Adrenal gland (tissue), 9 donors: ENCODE measurements at regions not wholly inside any gene's neighbourhood (a gene's known extent, or its start where the extent isn't known, plus 50 kb on each side); places are given as distances from the start of the nearest gene placed in this dataset.

Experiments used
- DNase-seq, 7 donors: peaks; one replicate each; pipeline ENCODE4 v3.0.0-alpha.2; 2019 to 2020
- H3K27ac ChIP-seq, 5 donors: fragments of 200-600 bp; sonication (generic) in 4 of 5; 1 replicate in 3 of 5; 2 replicates in 2 of 5; pipeline versions ENCODE4 v1.5.1 to v1.8.0; 2016 to 2020; ENCODE audit warnings: mild to moderate bottlenecking in 1 of 5
- H3K27me3 ChIP-seq: fragments of 200-600 bp; 2 replicates; pipeline ENCODE4 v1.8.0; 2021
- H3K36me3 ChIP-seq, 2 donors: fragments of 200-600 bp; replicated peaks in 1 of 2; 1 replicate in 1 of 2; 2 replicates in 1 of 2; pipeline versions ENCODE4 v1.5.1 to v1.8.0; 2018 to 2022
- H3K4me1 ChIP-seq, 2 donors: fragments of 200-600 bp; replicated peaks in 1 of 2; 1 replicate in 1 of 2; 2 replicates in 1 of 2; pipeline versions ENCODE4 v1.5.1 to v1.8.0; 2018 to 2021
- H3K4me3 ChIP-seq, 4 donors: fragments of 200-600 bp; sonication (generic) in 3 of 4; one replicate each; pipeline ENCODE4 v1.5.1; 2016 to 2018
- H3K9me3 ChIP-seq, 3 donors: fragments of 200-600 bp; sonication (generic) in 1 of 3; replicated peaks in 1 of 3; 1 replicate in 2 of 3; 2 replicates in 1 of 3; pipeline versions ENCODE4 v1.5.1 to v1.8.0; 2016 to 2021
- POLR2A ChIP-seq, 2 donors: fragments of 450-650 bp; IDR thresholded peaks; one replicate each; pipeline ENCODE4 v1.6.1; 2017; ENCODE audit warnings: antibody characterized with exemption in 2 of 2, mild to moderate bottlenecking in 2 of 2, moderate library complexity in 1 of 2
- WGBS, 4 donors: extraction: QIAGEN DNeasy Blood & Tissue Kit in 2 of 4; methylation state at CpG; one replicate each; pipeline versions ENCODE4 v1.1.5 to v1.1.7; 2013 to 2017; 5-methylcytosine and 5-hydroxymethylcytosine counted together
- intact Hi-C, 2 donors: fragments of 100-400 bp; cut with DNase I; formaldehyde crosslinking; loops; one replicate each; pipeline versions ENCODE4 v1.14.1 to v1.15.0; 2022 to 2023
- TF ChIP-seq, protein P1 (sequence below), 6 experiments: fragments of 450-650 bp in 4 of 6; fragments of 200-600 bp in 2 of 6; sonication (generic) in 1 of 6; IDR thresholded peaks; 1 replicate in 5 of 6; 2 replicates in 1 of 6; pipeline versions ENCODE4 v1.5.1 to v1.8.0; 2016 to 2021; ENCODE audit warnings: antibody characterized with exemption in 6 of 6, mild to moderate bottlenecking in 2 of 6, moderate library complexity in 1 of 6
- donor health status: healthy with polysubstance abuse.
- donor health status: Bipolar disorder and iron deficiency.
- donor health status: DM: yes; HTN: yes; CAD: no.
- donor health status: DM: no; HTN: no; CAD: no.
- donor health status: DM: no; HTN: no; CAD: no.

DNA sequence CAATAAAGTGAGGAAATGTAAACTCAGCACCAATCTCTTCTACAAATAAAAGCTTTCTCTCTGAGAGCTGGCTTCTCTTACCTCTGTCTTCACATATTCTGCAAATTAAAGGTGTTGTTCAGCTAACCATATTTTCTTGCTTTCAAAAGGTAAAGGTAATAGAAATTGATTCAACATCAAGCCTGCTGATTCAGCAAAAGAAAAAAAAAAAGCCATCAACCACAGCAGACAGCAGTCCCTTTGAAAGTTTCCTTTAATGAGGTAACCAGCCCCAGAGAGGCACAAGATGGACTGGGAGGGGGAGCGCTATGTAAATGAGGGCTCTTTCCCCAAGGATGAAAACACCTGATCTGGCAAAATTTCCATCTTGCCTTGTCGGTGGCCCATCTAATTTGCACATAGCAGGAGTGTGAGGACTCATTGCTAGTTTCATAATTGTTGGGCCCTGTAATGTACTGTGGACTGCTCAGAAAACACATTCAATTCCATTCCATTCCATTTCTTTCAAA lies 154.9 kb upstream of the SOX11 start:
- WGBS, 4 donors: 77 to 85% (median 80%) methylated on average over 2 of the region's 2 CpGs
- intact Hi-C loops: no loop called here
- Histone ChIP-seq H3K4me3 (no peak overlapping the region), H3K36me3 (no peaks in the 10 kb centered on the region), H3K9me3 (no peaks in the 10 kb centered on the region), H3K4me1 (no peaks in the 10 kb centered on the region), H3K27me3 (no peaks in the 10 kb centered on the region), H3K27ac (no peak overlapping the region)
- DNase-seq: no peak
- TF ChIP-seq, protein P1, sequence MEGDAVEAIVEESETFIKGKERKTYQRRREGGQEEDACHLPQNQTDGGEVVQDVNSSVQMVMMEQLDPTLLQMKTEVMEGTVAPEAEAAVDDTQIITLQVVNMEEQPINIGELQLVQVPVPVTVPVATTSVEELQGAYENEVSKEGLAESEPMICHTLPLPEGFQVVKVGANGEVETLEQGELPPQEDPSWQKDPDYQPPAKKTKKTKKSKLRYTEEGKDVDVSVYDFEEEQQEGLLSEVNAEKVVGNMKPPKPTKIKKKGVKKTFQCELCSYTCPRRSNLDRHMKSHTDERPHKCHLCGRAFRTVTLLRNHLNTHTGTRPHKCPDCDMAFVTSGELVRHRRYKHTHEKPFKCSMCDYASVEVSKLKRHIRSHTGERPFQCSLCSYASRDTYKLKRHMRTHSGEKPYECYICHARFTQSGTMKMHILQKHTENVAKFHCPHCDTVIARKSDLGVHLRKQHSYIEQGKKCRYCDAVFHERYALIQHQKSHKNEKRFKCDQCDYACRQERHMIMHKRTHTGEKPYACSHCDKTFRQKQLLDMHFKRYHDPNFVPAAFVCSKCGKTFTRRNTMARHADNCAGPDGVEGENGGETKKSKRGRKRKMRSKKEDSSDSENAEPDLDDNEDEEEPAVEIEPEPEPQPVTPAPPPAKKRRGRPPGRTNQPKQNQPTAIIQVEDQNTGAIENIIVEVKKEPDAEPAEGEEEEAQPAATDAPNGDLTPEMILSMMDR (IDR thresholded peaks at IDR 0.05): no peak
- TF ChIP-seq POLR2A (IDR thresholded peaks at IDR 0.05): no peak

DNA sequence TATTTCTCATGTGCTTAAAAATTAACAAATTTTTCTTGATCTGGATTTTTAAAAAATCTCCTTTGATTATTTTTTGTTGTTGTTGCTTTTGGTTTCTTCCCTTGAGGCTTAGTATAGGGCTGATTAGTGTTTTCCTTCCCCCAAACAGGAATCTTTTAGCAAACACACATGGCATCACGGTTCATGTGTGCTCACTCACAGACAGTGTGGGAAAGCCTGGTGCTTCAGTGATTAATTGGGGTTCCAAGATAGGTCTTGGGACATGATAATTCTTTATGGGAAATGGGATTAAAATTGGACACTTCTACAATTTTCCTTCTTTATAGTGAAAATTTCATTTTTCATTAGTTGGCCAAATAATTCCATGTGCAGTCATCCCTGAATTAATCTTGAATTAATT lies 153.9 kb upstream of the SOX11 start:
- TF ChIP-seq, protein P1 (IDR thresholded peaks at IDR 0.05): no peak
- TF ChIP-seq POLR2A (IDR thresholded peaks at IDR 0.05): no peak
- Histone ChIP-seq H3K27me3 (no peaks in the 10 kb centered on the region), H3K9me3 (no peaks in the 10 kb centered on the region), H3K4me3 (no peak overlapping the region), H3K27ac (no peak overlapping the region), H3K4me1 (no peaks in the 10 kb centered on the region), H3K36me3 (no peaks in the 10 kb centered on the region)
- WGBS, 4 donors: 80 to 97% (median 86%) methylated on average over 1 of the region's 1 CpG
- DNase-seq: no peak
- intact Hi-C loops: no loop called here

DNA sequence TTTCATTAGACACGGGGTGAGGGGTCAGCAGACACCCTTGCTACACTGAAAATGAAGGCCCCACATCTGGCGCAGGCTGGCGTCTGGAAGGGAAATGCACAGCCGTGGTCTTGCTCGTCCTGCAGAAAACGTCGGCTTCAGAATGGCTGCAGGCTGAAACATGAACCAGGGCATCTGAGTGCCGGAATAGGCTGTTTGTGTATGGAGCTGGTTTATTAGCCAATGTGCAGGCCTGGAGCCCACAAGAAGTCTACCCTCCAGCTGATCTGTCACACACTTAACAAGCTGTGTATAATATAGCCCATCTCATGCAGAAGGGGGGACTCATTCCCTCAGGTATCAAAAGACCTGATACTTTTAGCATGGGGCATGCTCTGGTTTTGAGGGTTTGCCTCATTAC lies 153.4 kb upstream of the SOX11 start:
- Histone ChIP-seq H3K27me3 (no peaks in the 10 kb centered on the region), H3K4me1 (no peaks in the 10 kb centered on the region), H3K36me3 (no peaks in the 10 kb centered on the region), H3K27ac (no peak overlapping the region), H3K4me3 (no peak overlapping the region), H3K9me3 (no peaks in the 10 kb centered on the region)
- intact Hi-C loops: no loop called here
- 71 to 81% (median 76%) methylated on average over 7 to 8 of the region's 8 CpGs for WGBS, 4 donors
- TF ChIP-seq POLR2A (IDR thresholded peaks at IDR 0.05): no peak
- TF ChIP-seq, protein P1 (IDR thresholded peaks at IDR 0.05): no peak
- no peak for DNase-seq

DNA sequence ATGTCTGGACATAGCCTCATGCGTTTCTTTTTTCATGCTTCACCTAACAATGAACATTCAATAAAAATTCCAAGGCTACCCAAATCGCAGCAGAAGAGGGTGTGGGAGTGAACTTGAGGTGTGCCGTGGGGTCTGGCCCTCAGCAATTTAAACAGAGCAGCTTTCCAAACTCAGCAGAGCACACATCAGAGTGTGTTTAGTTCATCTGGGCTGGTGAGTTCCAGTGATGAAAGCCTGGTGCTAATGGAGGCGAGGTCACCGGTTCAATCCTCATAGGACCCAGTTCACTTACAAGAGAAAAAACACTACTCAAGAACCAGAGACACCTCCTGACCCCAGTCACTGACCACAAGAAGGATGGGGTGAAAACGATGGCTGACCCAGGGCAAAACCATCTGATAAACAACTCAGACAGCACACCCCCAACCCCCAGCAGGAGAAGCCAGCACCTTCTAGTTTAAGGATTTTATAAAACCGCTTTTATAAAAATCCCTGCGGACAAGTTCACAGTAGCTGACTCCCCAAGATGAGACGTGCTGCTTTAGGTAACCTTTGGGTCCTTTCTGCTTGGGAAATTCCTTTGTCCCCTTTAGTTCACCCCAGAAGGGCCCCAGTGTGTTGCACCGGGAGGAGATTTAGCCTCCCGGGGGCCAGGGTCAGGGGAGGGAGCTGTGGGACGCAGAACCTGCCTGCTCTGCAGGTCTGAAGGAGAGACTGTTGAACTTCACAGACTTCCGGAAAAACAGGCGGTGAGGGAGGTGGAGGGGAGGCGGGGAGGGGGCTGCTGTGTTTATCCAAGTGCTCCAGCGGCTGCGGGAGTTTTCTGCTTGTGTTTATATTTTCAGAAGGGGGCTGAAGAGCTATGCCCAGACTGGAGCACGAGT lies 152.7 kb upstream of the SOX11 start:
- Histone ChIP-seq H3K9me3 (no peaks in the 10 kb centered on the region), H3K4me1 (no peaks in the 10 kb centered on the region), H3K36me3 (no peaks in the 10 kb centered on the region), H3K27ac (no peak overlapping the region), H3K4me3 (no peak overlapping the region), H3K27me3 (no peaks in the 10 kb centered on the region)
- WGBS, 4 donors: 35 to 39% (median 38%) methylated on average over 17 to 18 of the region's 18 CpGs
- DNase-seq: no peak
- no peak for TF ChIP-seq POLR2A (IDR thresholded peaks at IDR 0.05)
- TF ChIP-seq, protein P1 (IDR thresholded peaks at IDR 0.05): no peak
- intact Hi-C loops: no loop called here
